ENCODE measurements at regions not wholly inside any gene's neighbourhood (a gene's known extent, or its start where the extent isn't known, plus 50 kb on each side); places are given as distances from the start of the nearest gene placed in this dataset.

GRCh38 chr13:91036886-91037285 lies 310.6 kb upstream of the MIR17HG start:
- no peaks in the 10 kb centered on the region for H3K27me3 ChIP-seq (ENCODE audit: insufficient read depth, low read length)
- H3K4me2 ChIP-seq (ENCODE audit: insufficient read depth, low read length), result no peak overlapping the region
- H2AFZ ChIP-seq (ENCODE audit: low read length), result no peak overlapping the region
- no peak for DNase-seq (ENCODE audit: insufficient read length, low spot score, missing footprints)
- H3K4me1 ChIP-seq (ENCODE audit: insufficient read depth, low read length), result no peaks in the 10 kb centered on the region
- no peaks in the 10 kb centered on the region for H3K79me2 ChIP-seq (ENCODE audit: insufficient read depth, low read length)
- TF ChIP-seq CTCF (IDR thresholded peaks at IDR 0.05; ENCODE audit: extremely low read depth, low read depth, low read length), result no peak
- peaks cover 3% of the 10 kb centered on the region for H3K9me3 ChIP-seq (ENCODE audit: low read depth, low read length)
- no peak overlapping the region for H3K27ac ChIP-seq (ENCODE audit: low read depth, low read length)
- H3K36me3 ChIP-seq (ENCODE audit: insufficient read depth, low read length), result no peaks in the 10 kb centered on the region
- H4K20me1 ChIP-seq (ENCODE audit: insufficient read depth, low read length), result no peaks in the 10 kb centered on the region
- H3K4me3 ChIP-seq (ENCODE audit: insufficient read depth, low read length), result no peak overlapping the region

DNA sequence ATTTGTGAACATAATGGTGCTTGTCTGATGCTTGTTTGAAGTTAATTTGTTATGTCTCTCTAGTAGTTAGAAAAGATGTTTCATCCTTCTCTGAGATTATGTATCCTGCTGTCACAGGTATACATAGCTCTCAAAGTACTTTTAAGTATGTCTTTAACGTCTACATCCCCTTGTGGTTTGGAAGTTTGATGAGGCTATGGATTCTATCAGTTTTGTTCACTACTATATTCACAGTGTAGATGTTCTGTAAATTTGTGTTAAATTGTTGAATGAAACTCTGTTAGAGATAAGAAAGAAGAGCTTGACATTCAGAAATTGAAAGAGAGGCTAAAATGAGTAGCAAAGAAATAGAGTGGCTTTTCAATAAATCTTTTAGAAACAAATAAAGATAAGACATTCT lies 304.6 kb upstream of the MIR17HG start:
- H4K20me1 ChIP-seq (ENCODE audit: insufficient read depth, low read length), result no peaks in the 10 kb centered on the region
- H3K4me1 ChIP-seq (ENCODE audit: insufficient read depth, low read length), result no peaks in the 10 kb centered on the region
- H3K4me3 ChIP-seq (ENCODE audit: insufficient read depth, low read length), result no peak overlapping the region

DNA sequence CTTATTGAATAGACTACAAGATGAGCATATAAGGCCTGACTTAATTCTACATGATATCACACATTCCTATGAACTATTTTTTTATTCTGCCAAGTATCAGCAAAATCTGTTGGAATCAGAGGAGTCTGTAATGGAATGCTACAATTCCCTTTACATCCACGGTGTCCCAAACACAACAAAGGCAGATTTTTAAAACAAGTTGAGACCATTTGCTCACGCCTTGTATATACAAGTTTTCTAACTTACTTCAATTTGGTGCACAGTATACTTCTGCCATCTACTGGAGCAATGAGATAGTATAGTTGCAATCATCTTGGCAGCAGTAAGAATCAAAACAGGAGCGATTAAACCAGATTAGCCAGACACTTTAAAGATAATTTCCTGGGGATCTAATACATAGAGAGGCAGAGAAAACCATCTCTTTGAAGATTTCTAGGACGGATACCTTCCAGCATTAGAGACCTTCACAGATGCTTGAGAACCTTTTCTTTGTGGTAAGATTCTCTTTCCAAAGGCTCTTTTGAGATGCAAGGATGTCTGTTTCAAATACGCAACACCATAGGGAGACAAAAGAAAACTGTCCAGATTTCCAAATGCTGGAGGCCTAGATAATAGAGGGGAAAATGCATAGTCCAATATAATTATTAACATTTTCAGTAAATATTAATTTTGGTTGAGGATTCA lies 302.0 kb upstream of the MIR17HG start:
- H3K4me3 ChIP-seq (ENCODE audit: insufficient read depth, low read length), result no peak overlapping the region
- H3K9me3 ChIP-seq (ENCODE audit: low read depth, low read length), result no peaks in the 10 kb centered on the region
- H3K36me3 ChIP-seq (ENCODE audit: insufficient read depth, low read length), result no peaks in the 10 kb centered on the region
- H3K4me1 ChIP-seq (ENCODE audit: insufficient read depth, low read length), result no peaks in the 10 kb centered on the region
- DNase-seq (ENCODE audit: insufficient read length, low spot score, missing footprints), result peak; percentile 23
- no peak overlapping the region for H3K27ac ChIP-seq (ENCODE audit: low read depth, low read length)
- no peak overlapping the region for H2AFZ ChIP-seq (ENCODE audit: low read length)
- H4K20me1 ChIP-seq (ENCODE audit: insufficient read depth, low read length), result no peaks in the 10 kb centered on the region
- no peaks in the 10 kb centered on the region for H3K27me3 ChIP-seq (ENCODE audit: insufficient read depth, low read length)
- no peak for TF ChIP-seq CTCF (IDR thresholded peaks at IDR 0.05; ENCODE audit: extremely low read depth, low read depth, low read length)
- H3K4me2 ChIP-seq (ENCODE audit: insufficient read depth, low read length), result no peak overlapping the region
- no peaks in the 10 kb centered on the region for H3K79me2 ChIP-seq (ENCODE audit: insufficient read depth, low read length)

More for the DNA sequence above, 304.6 kb upstream of the MIR17HG start:
- no peak for DNase-seq (ENCODE audit: insufficient read length, low spot score, missing footprints)
- no peaks in the 10 kb centered on the region for H3K36me3 ChIP-seq (ENCODE audit: insufficient read depth, low read length)
- no peaks in the 10 kb centered on the region for H3K79me2 ChIP-seq (ENCODE audit: insufficient read depth, low read length)
- H3K4me2 ChIP-seq (ENCODE audit: insufficient read depth, low read length), result no peak overlapping the region
- H2AFZ ChIP-seq (ENCODE audit: low read length), result no peak overlapping the region
- H3K27me3 ChIP-seq (ENCODE audit: insufficient read depth, low read length), result no peaks in the 10 kb centered on the region
- H3K9me3 ChIP-seq (ENCODE audit: low read depth, low read length), result no peaks in the 10 kb centered on the region
- H3K27ac ChIP-seq (ENCODE audit: low read depth, low read length), result no peak overlapping the region
- no peak for TF ChIP-seq CTCF (IDR thresholded peaks at IDR 0.05; ENCODE audit: extremely low read depth, low read depth, low read length)

DNA sequence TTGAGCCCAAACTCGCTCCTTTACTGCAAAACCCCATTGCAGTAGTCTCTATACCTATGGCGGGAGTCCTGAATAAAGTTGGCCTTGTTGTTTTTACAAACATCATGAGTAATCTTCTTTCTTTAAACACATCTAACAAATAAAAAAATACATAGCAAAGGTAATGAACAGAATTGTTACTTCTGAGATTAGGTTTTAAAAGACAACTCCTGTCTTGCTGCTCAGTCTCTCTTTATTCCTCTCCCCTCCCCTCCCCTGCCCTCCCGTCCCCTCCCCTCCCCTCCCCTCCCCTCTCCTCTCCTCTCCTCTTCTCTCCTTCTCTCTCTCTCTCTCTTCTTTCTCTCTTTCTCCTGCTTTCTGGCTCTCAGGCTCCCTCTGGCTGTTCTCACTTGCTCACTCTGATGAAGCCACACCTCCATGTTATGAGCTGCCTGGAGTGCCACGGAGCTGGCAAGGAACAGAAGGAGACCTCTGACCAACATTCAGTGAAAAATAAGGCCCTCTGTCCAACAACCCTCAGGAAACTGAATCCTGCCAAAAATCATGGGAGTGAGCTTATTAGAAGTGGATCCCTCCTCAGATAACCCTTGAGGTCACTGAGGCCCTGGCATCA lies 300.7 kb upstream of the MIR17HG start:
- DNase-seq (ENCODE audit: insufficient read length, low spot score, missing footprints), result no peak
- no peak for TF ChIP-seq CTCF (IDR thresholded peaks at IDR 0.05; ENCODE audit: extremely low read depth, low read depth, low read length)
- Histone ChIP-seq H3K9me3 (ENCODE audit: low read depth, low read length) (no peaks in the 10 kb centered on the region), H3K27me3 (ENCODE audit: insufficient read depth, low read length) (no peaks in the 10 kb centered on the region), H3K4me2 (ENCODE audit: insufficient read depth, low read length) (no peak overlapping the region), H3K4me3 (ENCODE audit: insufficient read depth, low read length) (no peak overlapping the region), H4K20me1 (ENCODE audit: insufficient read depth, low read length) (no peaks in the 10 kb centered on the region), H3K4me1 (ENCODE audit: insufficient read depth, low read length) (no peaks in the 10 kb centered on the region), H3K79me2 (ENCODE audit: insufficient read depth, low read length) (no peaks in the 10 kb centered on the region), H3K36me3 (ENCODE audit: insufficient read depth, low read length) (no peaks in the 10 kb centered on the region), H3K27ac (ENCODE audit: low read depth, low read length) (no peak overlapping the region), H2AFZ (ENCODE audit: low read length) (no peak overlapping the region)

Data from osteoblast (primary cell).